ENCODE measurements at regions not wholly inside any gene's neighbourhood (a gene's known extent, or its start where the extent isn't known, plus 50 kb on each side); places are given as distances from the start of the nearest gene placed in this dataset.

DNA sequence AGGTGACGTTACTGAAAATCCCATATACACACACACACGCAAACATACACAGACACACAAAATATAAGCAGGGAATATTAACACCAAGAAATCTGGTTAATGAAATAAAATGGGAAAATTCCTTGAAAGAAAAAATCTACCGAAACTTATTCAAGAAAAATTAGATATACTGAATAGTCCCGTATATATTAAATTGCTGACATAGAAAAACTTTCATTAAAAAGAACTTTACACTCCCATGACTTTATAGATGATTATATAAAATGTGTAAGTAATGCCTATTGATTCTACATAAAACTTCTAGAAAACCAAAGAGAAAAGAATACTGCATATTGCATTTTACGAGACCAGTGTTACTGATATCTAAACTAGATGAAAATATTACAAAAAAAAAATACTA is 803.2 kb downstream of the SLC16A7 start:
- no peaks in the 10 kb centered on the region for H3K9me3 ChIP-seq
- no peaks in the 10 kb centered on the region for H3K36me3 ChIP-seq
- intact Hi-C loops (cut with DNase I) = no loop called here
- H3K27ac ChIP-seq = no peak overlapping the region
- TF ChIP-seq, protein P1, sequence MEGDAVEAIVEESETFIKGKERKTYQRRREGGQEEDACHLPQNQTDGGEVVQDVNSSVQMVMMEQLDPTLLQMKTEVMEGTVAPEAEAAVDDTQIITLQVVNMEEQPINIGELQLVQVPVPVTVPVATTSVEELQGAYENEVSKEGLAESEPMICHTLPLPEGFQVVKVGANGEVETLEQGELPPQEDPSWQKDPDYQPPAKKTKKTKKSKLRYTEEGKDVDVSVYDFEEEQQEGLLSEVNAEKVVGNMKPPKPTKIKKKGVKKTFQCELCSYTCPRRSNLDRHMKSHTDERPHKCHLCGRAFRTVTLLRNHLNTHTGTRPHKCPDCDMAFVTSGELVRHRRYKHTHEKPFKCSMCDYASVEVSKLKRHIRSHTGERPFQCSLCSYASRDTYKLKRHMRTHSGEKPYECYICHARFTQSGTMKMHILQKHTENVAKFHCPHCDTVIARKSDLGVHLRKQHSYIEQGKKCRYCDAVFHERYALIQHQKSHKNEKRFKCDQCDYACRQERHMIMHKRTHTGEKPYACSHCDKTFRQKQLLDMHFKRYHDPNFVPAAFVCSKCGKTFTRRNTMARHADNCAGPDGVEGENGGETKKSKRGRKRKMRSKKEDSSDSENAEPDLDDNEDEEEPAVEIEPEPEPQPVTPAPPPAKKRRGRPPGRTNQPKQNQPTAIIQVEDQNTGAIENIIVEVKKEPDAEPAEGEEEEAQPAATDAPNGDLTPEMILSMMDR (IDR thresholded peaks at IDR 0.05) = no peak
- no peak for TF ChIP-seq POLR2A (IDR thresholded peaks at IDR 0.05)
- H3K27me3 ChIP-seq = no peaks in the 10 kb centered on the region
- no peak overlapping the region for H3K4me3 ChIP-seq
- DNase-seq (no peak), ATAC-seq (no peak)
- WGBS (ENCODE audit: insufficient coverage, low coverage, low lambda C conversion rate, missing lambda C conversion rate) = 83% methylated on average over 5 of the region's 5 CpGs
- no peaks in the 10 kb centered on the region for H3K4me1 ChIP-seq

DNA sequence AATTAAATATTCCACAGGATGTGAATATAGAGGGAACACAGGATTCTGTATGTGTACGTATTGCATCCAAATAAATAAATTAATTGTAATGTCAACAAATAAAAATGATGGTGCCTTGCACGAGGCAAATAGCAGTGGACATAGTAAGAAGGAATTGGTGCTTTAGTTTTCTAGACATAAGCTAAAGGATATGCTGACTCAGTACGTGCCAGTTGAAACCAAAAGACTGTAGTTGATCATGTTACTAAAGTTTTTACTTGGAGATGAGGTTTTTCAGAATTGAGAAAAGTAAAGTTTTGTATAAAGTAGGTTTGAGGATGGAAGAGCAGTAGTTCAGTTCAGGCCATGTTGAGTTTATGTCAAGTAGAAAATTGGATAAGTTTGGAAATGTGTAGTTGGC is 807.2 kb downstream of the SLC16A7 start:
- no peaks in the 10 kb centered on the region for H3K4me1 ChIP-seq
- H3K9me3 ChIP-seq = no peaks in the 10 kb centered on the region
- intact Hi-C loops (cut with DNase I) = no loop called here
- TF ChIP-seq, protein P1 (IDR thresholded peaks at IDR 0.05) = no peak
- TF ChIP-seq POLR2A (IDR thresholded peaks at IDR 0.05) = no peak
- DNase-seq (no peak), ATAC-seq (no peak)
- no peak overlapping the region for H3K27ac ChIP-seq
- no peaks in the 10 kb centered on the region for H3K27me3 ChIP-seq
- no peak overlapping the region for H3K4me3 ChIP-seq
- H3K36me3 ChIP-seq = no peaks in the 10 kb centered on the region
- 44% methylated on average over 3 of the region's 3 CpGs for WGBS (ENCODE audit: insufficient coverage, low coverage, low lambda C conversion rate, missing lambda C conversion rate)

- ATAC-seq = no peak
- intact Hi-C loops (cut with DNase I) = no loop called here
- WGBS (ENCODE audit: insufficient coverage, low coverage, low lambda C conversion rate, missing lambda C conversion rate) = 93% methylated on average over 1 of the region's 1 CpG
- no peaks in the 10 kb centered on the region for H3K36me3 ChIP-seq
- no peaks in the 10 kb centered on the region for H3K9me3 ChIP-seq
- H3K4me1 ChIP-seq = no peaks in the 10 kb centered on the region
- H3K4me3 ChIP-seq = no peak overlapping the region
- TF ChIP-seq POLR2A (IDR thresholded peaks at IDR 0.05) = no peak
- TF ChIP-seq, protein P1 (IDR thresholded peaks at IDR 0.05) = no peak
- no peaks in the 10 kb centered on the region for H3K27me3 ChIP-seq
- DNase-seq = no peak
- H3K27ac ChIP-seq = no peak overlapping the region
Measured at GRCh38 chr12:60415351-60415750, 819.5 kb downstream of the SLC16A7 start.

- no peak for DNase-seq
- H3K4me3 ChIP-seq = no peak overlapping the region
- no peak overlapping the region for H3K27ac ChIP-seq
- no peak for ATAC-seq
- no peaks in the 10 kb centered on the region for H3K27me3 ChIP-seq
- H3K4me1 ChIP-seq = no peaks in the 10 kb centered on the region
- no peak for TF ChIP-seq POLR2A (IDR thresholded peaks at IDR 0.05)
- TF ChIP-seq, protein P1 (IDR thresholded peaks at IDR 0.05) = no peak
- H3K36me3 ChIP-seq = no peaks in the 10 kb centered on the region
- 29% methylated on average over 2 of the region's 2 CpGs for WGBS (ENCODE audit: insufficient coverage, low coverage, low lambda C conversion rate, missing lambda C conversion rate)
- H3K9me3 ChIP-seq = no peaks in the 10 kb centered on the region
- intact Hi-C loops (cut with DNase I) = no loop called here
Measured at GRCh38 chr12:60419986-60420385, 824.2 kb downstream of the SLC16A7 start.

DNA sequence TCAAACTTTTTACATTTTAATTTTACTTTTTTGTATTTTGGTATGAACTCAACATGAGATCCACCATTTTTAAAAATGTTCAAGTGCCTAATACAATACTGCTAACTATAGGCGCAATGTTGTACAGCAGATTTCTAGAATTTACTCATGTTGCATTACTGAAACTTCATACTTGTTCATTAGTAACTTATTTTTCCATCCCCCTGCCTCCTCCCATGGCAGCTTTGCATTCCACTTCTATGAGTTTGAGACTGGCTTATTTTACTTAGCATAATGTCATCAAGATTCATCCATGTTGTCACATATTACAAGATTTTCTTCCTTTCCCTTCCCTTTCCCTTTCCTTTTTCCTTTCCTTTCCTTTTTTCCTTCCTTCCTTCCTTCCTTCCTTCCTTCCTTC is 825.9 kb downstream of the SLC16A7 start:
- Histone ChIP-seq H3K36me3 (no peaks in the 10 kb centered on the region), H3K4me3 (no peak overlapping the region), H3K4me1 (no peaks in the 10 kb centered on the region), H3K27me3 (no peaks in the 10 kb centered on the region), H3K9me3 (no peaks in the 10 kb centered on the region), H3K27ac (no peak overlapping the region)
- ATAC-seq (no peak), DNase-seq (no peak)
- 78% methylated on average over 1 of the region's 1 CpG for WGBS (ENCODE audit: insufficient coverage, low coverage, low lambda C conversion rate, missing lambda C conversion rate)
- TF ChIP-seq, protein P1 (IDR thresholded peaks at IDR 0.05) = no peak
- no peak for TF ChIP-seq POLR2A (IDR thresholded peaks at IDR 0.05)
- intact Hi-C loops (cut with DNase I) = no loop called here

Data from right lobe of liver (tissue), 6 donors.